GM19395 (cell line): ENCODE measurements at regions not wholly inside any gene's neighbourhood (a gene's known extent, or its start where the extent isn't known, plus 50 kb on each side); places are given as distances from the start of the nearest gene placed in this dataset.

Experiments used
- ATAC-seq: cut with Tn5 transposase; IDR thresholded peaks from one replicate; pipeline ENCODE4 v1.9.1; 2021; ENCODE audit warnings: mild to moderate bottlenecking, moderate library complexity; ENCODE audit not compliant: unreplicated experiment

DNA sequence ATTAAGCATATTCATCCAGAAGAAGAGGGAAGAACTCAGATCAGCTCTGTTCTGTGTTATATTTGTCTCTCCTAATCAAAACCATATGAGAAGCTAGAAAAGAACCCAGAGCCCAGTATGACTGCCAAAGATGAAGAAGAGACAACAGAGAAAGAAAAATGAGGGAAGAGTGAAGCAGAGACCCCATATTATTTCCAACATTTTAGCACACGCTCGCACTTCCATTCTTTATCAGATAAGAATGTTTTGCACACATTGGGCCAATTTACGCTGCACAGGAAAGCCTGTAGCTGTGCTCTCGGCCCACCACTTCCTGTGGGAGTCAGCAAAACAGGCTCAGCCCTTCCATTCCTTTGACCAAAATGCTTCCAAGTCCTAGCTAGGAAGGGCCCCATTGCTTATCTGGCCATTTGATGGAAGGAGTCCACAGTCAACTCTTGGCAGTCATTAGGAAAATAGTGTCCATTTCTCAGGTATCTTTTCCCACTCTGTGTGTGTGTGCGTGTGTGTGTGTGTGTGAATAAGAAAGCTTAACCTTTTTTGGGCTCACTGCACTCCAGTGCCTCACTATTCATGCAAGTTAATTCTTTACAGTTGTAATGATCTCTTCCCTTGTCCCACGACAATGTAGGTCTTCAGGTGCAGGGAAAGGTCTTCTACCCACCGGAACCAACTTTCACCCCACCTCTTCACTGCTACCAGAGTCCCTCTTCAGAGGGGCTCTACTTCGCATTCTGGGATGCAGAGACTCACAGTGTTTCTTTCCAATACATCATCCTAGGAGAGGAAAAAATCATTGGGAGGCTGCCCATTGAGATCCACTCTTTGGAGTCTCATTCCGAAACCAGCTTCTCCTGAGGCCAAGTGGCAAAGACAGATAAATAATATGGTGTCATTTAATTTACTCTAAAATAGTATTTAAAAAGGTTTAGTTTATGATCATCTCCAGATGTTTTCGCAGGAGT lies 237.5 kb downstream of the COG6 start:
- ATAC-seq = no peak

DNA sequence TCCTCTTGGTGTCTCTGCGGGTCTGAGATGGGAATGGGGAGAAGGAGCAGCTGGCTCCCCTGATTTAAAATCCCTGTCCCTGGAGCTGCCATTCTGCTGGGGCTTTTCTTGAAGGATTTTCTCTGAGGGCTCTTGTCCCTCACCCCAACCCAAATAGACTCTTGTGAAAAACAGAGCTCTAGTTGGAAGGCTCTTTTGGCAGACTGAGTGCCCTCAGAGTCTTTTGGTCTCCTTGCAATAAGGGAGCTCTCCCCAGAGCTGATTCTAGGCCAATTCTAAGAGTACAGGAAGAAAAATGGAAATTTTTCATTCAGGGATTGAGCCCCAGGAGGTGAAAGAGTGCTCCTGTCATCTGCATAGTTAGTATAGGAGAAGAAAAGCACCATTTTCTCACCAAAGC lies 238.3 kb downstream of the COG6 start:
- no peak for ATAC-seq

DNA sequence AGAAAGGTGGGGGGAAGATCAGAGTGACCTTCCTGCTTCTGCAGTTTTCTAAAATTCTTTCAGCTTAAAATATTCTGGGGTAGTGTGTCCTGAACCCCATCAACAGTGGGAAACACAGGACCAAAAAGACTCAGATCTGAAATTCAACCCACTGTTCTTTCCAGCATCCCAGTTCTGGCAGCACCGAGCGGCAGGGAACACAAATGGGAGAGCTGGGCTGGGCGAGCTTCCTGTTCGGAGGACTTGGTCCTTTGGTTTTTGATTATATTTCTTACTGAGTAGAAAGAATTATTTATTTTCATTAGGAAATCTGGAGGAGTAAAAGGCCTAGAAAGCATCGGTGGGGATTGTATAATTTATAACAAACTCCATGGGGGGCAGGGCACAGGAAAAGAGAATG lies 239.1 kb downstream of the COG6 start:
- no peak for ATAC-seq

DNA sequence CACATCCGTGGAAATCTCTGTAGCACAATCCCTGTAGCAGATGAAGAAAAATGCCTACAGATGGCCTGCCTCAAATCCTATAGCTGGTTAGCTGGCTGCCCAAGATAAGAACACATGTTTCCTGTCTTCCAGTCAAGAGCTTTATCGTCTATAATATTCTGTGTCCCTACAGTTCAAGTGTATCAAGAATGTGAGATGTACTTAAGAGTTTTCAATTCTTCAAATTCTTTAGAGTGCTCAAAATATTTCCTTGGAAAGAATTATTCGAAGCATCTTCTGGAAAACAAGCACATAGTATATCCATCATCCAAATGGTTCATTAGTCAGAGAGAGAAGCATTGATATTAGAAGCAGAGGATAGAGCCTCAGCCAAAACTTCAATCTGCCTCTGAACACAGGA lies 239.8 kb downstream of the COG6 start:
- no peak for ATAC-seq

DNA sequence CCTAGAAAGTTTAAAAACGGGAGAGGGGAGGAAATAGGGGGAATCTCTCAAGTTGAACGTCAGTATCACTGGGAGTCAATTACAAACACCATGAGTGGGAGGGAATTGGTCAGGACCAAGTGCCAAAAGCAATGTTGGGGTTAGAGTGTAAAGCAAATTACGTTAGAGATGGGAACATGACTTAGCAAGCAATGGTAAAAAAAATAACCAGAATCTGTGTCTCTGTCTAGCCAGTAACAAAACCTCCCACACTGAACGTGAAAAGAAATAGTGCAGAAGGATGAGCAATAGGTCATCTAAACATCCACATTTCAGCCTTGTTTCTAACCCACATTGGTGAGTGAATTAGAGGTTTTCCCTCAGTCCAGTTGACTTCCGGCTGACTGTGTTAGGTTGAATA lies 242.2 kb downstream of the COG6 start:
- no peak for ATAC-seq

DNA sequence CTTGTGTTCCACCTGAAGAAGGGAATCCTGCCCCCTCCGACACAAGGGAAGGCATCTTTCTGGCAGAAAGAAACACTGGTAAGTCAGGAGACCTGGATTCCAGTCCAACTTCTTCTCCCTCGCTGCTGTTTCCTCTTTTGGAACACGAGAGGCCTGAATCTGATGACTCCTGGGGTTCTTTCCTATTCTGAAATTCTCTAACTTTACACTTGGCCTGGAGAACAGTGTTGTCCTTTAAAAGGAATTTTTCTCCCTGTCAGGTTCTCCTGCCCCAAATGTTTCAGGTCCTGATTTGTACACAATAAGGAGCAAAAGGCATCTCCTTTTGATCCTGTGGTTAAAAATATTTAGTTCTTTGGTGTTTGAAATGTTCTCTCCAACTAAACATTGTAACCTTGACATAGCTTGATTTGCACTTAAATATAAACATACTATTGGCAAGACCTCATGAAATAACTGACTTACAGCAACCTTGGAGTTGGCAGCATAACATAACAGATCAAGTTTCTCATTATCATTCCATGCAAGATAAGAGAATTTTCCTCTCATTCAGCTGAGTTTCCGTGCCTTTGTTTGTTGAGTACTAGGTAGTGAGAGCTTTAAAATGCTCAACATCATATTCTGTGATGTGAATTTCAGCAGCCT lies 244.8 kb downstream of the COG6 start:
- no peak for ATAC-seq

DNA sequence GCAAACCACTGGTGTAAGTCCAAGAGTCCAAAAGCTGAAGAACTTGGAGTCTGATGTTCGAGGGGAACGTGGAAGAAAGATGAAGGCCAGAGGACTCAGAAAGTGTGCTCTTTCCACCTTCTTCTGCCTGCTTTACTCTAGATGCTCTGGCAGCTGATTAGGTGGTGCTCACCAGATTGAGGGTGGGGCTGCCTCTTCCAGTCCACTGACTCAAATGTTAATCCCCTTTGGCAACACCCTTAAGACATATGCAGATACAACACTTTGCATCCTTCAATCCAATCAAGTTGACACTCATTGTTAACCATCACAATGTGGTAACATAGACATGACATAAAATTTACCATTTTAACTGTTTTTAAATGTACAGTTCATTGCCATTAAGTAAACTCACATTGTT lies 249.5 kb downstream of the COG6 start:
- ATAC-seq = no peak

DNA sequence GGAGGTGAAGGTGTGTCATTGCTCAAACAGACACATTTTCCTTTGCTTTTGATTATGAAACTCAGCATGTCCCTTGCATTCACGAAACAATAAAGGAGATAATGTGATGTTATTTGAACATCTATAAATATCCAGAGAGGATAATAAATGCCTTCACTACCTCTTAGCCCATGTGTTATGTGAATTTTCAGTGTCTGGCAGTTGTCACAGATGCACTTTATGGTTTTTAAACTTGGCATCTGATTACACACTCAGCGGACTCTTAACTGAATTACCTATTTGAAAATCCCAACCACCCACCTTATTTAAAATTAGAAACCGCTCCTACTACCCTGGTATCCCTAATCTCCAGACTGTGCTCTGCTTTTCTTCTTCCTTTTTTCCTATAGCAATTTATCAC lies 254.2 kb downstream of the COG6 start:
- no peak for ATAC-seq

DNA sequence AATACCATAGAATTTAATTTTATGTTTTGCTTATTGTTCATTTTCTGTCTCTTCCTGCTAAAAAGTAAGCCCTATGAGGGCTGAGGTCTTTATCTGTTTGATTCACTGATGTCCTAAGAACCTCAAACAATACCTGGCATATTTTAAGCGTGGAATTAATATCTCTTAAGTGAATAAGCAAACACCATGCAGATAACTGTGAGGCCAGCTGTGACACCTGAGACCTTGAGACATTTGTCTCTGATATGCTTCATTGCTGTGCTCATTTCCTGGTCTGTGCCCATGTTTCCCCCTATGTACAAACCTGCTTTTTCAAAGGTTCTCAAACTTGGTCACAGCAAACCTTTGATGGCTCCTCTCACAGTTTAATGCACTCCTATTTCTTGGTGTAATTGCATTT lies 254.6 kb downstream of the COG6 start:
- no peak for ATAC-seq

DNA sequence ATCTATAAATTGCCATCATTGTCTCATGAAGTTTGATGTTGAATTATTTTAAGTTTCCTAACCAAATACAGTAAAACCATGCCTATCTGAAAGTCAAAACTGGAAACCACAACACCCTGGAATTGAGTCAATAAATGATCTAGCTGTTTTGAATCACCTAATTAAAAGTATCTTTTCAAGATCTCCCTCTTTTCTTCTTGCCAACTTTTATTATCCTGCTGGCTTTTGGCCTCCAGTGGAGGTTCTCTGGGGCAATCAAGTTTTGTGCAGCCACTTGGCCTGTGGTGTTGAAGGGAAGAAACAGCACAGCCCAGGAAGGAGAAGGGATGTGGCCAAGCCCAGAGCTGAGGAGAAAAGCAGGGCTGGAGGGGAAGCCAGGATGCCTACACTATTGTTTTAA lies 255.4 kb downstream of the COG6 start:
- ATAC-seq = no peak

DNA sequence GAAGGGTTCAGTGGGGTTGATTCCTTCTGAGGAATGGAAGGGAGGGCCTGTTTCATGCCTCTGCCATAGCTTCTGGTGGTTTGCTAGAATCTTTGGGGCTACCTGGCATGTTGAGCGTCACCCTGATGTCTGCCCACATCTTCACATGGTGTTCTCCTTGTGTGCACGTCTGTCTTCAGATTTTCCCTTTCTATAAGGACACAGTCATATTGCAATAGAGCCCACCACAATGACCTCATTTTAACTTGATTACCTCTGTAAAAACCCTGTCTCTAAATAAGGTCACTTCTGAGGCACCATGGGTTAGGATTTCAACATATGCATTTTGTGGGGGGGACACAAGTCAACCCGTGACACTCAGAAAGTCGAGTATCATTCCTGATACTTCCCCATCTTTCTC lies 257.9 kb downstream of the COG6 start:
- no peak for ATAC-seq

DNA sequence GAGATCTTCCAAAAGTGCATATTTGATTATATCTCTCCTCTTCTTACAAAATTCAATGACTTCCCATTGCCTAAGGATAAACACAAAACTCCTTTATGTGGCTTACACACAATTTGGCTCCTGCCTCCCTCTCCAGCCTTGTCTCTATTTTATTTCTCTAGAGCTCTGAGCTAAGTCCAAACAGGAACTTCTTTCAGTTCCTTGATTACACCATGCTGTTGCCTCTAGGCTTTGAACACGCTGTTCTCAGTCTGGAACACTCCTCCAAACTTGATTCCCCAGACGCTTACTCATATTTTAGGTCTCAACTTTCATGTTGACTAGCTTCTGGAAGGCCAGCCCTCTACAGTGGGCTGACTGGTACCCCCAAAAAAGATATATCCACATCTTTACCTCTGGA lies 258.5 kb downstream of the COG6 start:
- no peak for ATAC-seq

DNA sequence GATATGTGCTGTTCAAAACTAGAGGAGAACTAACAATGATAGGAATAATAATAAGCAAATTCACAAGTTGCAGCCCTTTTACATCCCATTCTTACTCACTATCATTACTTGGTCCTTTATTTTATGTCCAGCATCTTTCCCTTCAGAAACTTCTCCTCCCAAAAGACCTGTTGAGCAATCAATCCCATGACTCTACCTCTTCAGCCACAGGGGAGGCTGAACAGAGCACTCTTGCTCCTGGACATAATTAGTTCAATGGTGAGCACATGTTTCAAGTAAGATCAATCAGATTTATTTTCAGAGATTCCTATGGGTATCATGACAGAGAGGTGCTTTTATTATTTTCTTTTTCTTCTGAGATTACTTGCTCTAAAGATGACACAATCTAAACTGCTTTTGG lies 260.0 kb downstream of the COG6 start:
- ATAC-seq = no peak

DNA sequence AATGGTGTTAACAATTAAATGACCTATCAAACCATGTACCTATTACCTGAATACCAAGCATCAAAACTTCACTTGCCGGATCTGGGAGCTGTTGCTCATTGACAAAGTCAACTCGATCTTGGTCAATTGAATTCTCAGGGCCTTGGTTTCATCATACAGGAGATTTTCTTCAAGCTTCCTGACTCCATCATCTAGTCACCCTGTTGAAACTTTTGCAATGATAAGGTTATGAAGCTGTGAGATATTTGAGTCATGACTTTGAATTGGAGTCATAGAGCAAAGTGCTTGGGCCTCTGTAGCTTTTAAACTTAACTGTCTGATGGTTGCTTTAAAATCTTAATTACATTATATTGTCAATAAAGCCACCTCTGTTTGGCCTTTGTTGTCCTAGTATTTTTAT lies 260.9 kb downstream of the COG6 start:
- ATAC-seq = no peak

DNA sequence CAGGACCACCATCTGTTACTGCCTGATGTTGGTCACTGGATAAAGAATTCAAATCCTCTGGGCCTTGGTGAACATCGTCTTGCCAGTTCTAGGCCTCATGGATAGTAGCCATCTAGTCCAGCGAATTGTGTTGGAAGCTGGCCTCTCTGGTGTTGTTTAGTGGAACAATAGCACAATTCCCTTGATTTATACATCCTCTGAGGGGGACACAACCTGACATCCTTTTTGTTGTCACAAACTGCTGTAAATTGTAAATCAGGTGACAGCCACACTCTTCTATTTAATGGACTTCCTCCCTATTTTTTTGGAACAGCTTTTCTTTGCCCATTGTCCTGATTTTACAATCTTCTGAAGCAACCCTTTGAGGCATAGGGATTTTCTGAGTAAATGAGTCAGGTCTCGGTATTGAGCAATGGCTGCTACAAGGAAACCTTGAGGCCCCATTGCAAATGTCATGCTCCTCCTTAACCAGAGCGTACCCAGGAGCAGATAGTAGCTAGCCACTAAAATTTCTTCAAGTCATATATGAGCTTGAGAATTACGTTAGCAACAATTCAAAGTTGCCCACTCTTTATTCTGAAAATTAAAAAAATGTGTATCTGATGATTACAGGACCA lies 263.3 kb downstream of the COG6 start:
- ATAC-seq = no peak

DNA sequence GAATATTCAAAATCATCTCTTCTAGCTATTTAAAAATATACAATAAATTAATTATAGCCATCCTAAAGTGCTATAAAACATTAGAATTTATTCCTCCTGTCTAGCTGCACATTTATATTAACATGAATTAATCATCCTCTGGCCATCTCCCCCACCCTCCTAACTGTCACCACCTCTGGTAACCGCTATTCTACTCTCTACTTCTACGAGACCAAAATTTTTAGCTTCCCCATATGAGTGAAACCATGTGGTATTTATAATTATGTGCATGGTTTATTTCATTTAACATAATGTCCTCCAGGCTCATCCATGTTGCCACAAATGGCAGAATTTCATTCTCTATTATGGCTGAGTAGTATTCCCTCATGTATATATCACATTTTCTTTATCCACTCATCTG lies 265.2 kb downstream of the COG6 start:
- ATAC-seq = no peak

DNA sequence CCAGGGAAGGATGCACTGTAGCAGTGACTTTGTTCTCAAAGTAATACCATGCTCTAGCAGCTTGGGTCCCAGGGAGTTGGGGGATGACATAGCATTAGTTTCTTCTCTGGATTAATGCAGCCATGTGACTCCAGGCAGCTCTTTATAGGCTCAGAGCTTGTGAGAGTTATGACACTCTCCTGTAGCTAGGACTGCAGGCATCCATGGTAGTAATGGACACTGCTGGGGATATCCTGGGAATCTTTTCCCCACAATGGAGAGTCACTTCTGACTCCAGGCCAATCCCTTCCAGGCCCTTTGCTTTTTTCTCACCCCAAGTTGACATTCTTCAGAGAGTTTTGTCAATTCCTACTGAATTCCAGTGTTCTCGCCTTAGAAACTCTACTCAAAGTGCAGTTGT lies 270.9 kb downstream of the COG6 start:
- no peak for ATAC-seq

DNA sequence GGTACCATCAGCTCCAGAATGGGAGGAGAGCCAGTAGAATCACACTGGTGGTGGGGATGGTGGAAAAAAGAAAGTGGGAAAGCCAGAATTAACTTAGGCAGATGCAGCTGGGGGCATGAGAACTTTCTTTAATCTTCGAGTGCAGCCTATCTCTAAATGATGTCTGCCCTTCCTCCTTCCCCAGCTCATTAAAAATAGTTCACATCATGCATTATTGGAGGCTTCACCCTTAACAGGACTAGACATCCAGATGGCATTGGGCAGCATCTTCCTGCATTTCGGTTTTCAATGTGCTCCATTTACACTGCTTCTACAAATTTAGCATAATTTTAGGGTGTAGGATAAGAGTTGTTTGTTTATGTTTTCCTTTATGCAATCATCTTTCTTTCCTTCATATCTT lies 272.8 kb downstream of the COG6 start:
- no peak for ATAC-seq

DNA sequence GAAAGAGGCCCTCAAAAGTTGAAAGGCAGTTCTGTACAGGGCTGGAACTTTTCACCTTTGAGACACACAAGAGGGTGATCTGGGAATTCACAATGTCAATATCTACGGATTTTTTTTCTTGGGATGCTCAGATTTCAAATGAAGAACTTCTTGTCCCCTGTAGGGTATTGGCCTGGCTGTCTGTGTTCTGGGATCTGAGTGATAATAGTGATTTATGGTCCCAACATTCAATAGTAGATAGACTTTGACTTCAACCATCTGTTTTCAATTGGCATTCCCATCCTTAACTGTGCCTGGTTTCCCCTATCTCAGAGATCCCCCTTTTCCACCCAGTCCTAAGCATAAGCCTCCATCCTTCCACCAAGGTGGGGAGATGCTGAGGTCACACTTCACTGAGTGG lies 274.1 kb downstream of the COG6 start:
- no peak for ATAC-seq

DNA sequence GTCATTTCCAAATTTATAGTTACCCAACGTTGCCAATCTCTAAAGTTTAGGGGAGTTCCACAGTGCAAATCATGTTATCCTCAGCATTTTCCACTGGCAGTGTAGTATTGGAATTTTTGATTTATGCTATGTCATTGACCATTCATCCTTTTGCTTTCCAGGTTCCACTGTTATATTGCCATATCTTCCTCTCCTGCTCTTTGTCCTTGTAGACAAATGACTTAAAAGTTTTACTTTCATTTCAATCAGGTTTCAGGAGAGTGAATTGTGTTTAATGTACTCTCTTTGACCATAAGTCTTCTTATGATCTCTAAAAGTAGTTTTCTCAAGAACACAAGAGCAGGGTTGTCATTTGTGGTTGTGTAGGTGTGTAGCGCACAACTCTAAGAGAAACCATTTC lies 274.6 kb downstream of the COG6 start:
- ATAC-seq = no peak

DNA sequence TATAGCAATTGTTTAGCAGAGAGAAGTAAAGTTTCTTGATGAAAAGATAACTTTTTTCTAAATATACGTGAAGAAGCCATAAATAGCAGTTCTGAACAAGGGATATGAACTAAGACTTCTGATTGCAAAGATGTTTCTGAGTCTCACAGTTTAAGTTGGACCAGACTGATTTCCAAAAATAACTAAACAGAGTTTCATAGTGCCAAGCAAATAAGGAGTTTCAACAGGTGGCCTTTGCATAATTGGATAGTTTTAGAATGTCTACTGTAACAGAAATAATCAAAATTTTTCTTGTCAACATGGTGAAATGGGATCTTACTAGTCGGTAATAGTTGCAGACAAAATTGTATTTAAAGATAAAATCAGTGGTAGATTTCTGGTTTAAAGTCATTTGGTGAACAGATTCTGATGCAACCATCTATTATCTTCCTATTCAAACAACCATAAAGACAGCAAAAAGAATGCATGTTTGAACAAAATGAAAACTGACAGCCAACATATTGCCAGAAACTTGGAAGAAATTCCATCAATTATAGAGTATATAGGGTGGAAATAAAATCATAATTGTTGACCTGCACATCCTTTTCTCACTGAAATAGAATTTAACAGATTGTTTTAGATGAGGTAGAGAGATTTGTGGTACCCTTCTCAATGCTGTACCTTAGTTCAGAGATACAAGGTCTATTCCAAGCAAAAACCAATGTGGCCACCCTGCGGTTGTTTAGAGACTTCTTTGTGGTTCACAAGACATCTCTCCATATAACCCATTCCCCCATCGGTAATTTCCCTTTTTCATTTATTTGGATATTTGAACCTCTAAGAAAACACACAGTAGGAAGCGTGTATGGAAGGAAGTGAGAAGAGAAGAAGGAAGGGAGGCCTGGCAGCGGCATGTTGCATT lies 275.3 kb downstream of the COG6 start:
- ATAC-seq = no peak
